ENCODE measurements at regions not wholly inside any gene's neighbourhood (a gene's known extent, or its start where the extent isn't known, plus 50 kb on each side); places are given as distances from the start of the nearest gene placed in this dataset.

- POLR2A ChIA-PET: no interaction called here
- H3K79me2 ChIP-seq (ENCODE audit: control insufficient read depth, insufficient read depth, low read length): no peaks in the 10 kb centered on the region
These were observed 60.0 kb upstream of the STX18 start for GRCh38 chr4:4601803-4602369.

GRCh38 chr4:4599481-4600275 lies 57.8 kb upstream of the STX18 start:
- DNase-seq (ENCODE audit: low read depth, low spot score) (peak; percentile 7), FAIRE-seq (no peak)
- H3K27ac ChIP-seq (ENCODE audit: insufficient read depth, low read depth, low read length): no peak overlapping the region
- no peak overlapping the region for H2AFZ ChIP-seq (ENCODE audit: low read depth, low read length)
- H3K4me1 ChIP-seq (ENCODE audit: control insufficient read depth, extremely low read depth, insufficient read depth, low read length): no peaks in the 10 kb centered on the region
- no peaks in the 10 kb centered on the region for H4K20me1 ChIP-seq (replicated peaks; ENCODE audit: control insufficient read depth, extremely low read depth, insufficient read depth, low read length)
- H3K27me3 ChIP-seq (ENCODE audit: control insufficient read depth in 2 of 2, insufficient read depth in 2 of 2, low read length in 2 of 2): no peaks in the 10 kb centered on the region
- ChIA-PET POLR2A (no interaction called here), CTCF (no interaction called here)
- H3K9ac ChIP-seq (replicated peaks; ENCODE audit: extremely low read depth, insufficient read depth, low read length): no peak overlapping the region
- H3K79me2 ChIP-seq (ENCODE audit: control insufficient read depth, insufficient read depth, low read length): no peaks in the 10 kb centered on the region
- no peaks in the 10 kb centered on the region for H3K36me3 ChIP-seq (ENCODE audit: control insufficient read depth in 2 of 2, extremely low read depth in 1 of 2, insufficient read depth in 2 of 2, low read length in 2 of 2)
- no peak overlapping the region for H3K4me3 ChIP-seq (replicated peaks in 1 of 3; ENCODE audit: insufficient read depth in 1 of 3, low read depth in 1 of 3, low read length in 3 of 3)
- TF ChIP-seq GATA2 (IDR thresholded peaks at IDR 0.05; ENCODE audit: insufficient read depth, insufficient read length, low read depth, low read length) (no peak), MYC (IDR thresholded peaks at IDR 0.05; ENCODE audit: low read depth, low read length) (no peak), POLR2A (IDR thresholded peaks at IDR 0.05; ENCODE audit: low read depth, low read length) (no peak), CTCF (IDR thresholded peaks at IDR 0.05; ENCODE audit: extremely low read depth in 1 of 2, insufficient read depth in 1 of 2, low read depth in 1 of 2, low read length in 2 of 2) (no peak), EZH2 (IDR thresholded peaks at IDR 0.05; ENCODE audit: borderline replicate concordance, low read depth, low read length, severe bottlenecking) (no peak), MAX (IDR thresholded peaks at IDR 0.05; ENCODE audit: insufficient read depth, insufficient read length) (no peak), FOS (IDR thresholded peaks at IDR 0.05; ENCODE audit: borderline replicate concordance, insufficient read depth, low read length) (no peak)
- dilution Hi-C loops (cut with MboI; ENCODE audit: extremely low pct_ligation_motif_present, low sequenced_read_pairs): no loop called here
- no peaks in the 10 kb centered on the region for H3K9me1 ChIP-seq (replicated peaks; ENCODE audit: control insufficient read depth, extremely low read depth, insufficient read depth, low read length)
- intact Hi-C loops (cut with micrococcal nuclease): no loop called here
- BruUV-seq (replicated peaks): no TSS peak
- H3K4me2 ChIP-seq (ENCODE audit: insufficient read depth, low read length): no peak overlapping the region
- peaks cover 2% of the 10 kb centered on the region for H3K9me3 ChIP-seq (replicated peaks; ENCODE audit: control insufficient read depth, insufficient read depth, low read length)

More at GRCh38 chr4:4601803-4602369, 60.0 kb upstream of the STX18 start:
- DNase-seq (ENCODE audit: low read depth, low spot score): no peak
- Histone ChIP-seq H3K27ac (ENCODE audit: insufficient read depth, low read depth, low read length) (no peak overlapping the region), H3K4me1 (ENCODE audit: control insufficient read depth, extremely low read depth, insufficient read depth, low read length) (peaks cover 2% of the 10 kb centered on the region), H3K27me3 (ENCODE audit: control insufficient read depth in 2 of 2, insufficient read depth in 2 of 2, low read length in 2 of 2) (no peaks in the 10 kb centered on the region), H3K9me1 (replicated peaks; ENCODE audit: control insufficient read depth, extremely low read depth, insufficient read depth, low read length) (no peaks in the 10 kb centered on the region), H3K9ac (replicated peaks; ENCODE audit: extremely low read depth, insufficient read depth, low read length) (no peak overlapping the region), H3K4me2 (ENCODE audit: insufficient read depth, low read length) (no peak overlapping the region), H4K20me1 (replicated peaks; ENCODE audit: control insufficient read depth, extremely low read depth, insufficient read depth, low read length) (no peaks in the 10 kb centered on the region), H3K9me3 (replicated peaks; ENCODE audit: control insufficient read depth, insufficient read depth, low read length) (no peaks in the 10 kb centered on the region), H3K36me3 (ENCODE audit: control insufficient read depth in 2 of 2, extremely low read depth in 1 of 2, insufficient read depth in 2 of 2, low read length in 2 of 2) (no peaks in the 10 kb centered on the region), H2AFZ (ENCODE audit: low read depth, low read length) (no peak overlapping the region), H3K4me3 (replicated peaks in 1 of 3; ENCODE audit: insufficient read depth in 1 of 3, low read depth in 1 of 3, low read length in 3 of 3) (no peak overlapping the region)
- no TSS peak for BruUV-seq (replicated peaks)
- intact Hi-C loops (cut with micrococcal nuclease): no loop called here
- dilution Hi-C loops (cut with MboI; ENCODE audit: extremely low pct_ligation_motif_present, low sequenced_read_pairs): no loop called here
- no peak for TF ChIP-seq POLR2A (IDR thresholded peaks at IDR 0.05; ENCODE audit: low read depth, low read length)
- no peak for TF ChIP-seq MYC (IDR thresholded peaks at IDR 0.05; ENCODE audit: low read depth, low read length)
- no peak for TF ChIP-seq MAX (IDR thresholded peaks at IDR 0.05; ENCODE audit: insufficient read depth, insufficient read length)
- no peak for TF ChIP-seq EZH2 (IDR thresholded peaks at IDR 0.05; ENCODE audit: borderline replicate concordance, low read depth, low read length, severe bottlenecking)
- TF ChIP-seq POLR2AphosphoS5 (IDR thresholded peaks at IDR 0.05; ENCODE audit: insufficient read depth, low read depth, low read length): no peak
- TF ChIP-seq FOS (IDR thresholded peaks at IDR 0.05; ENCODE audit: borderline replicate concordance, insufficient read depth, low read length): no peak
- TF ChIP-seq JUN (IDR thresholded peaks at IDR 0.05; ENCODE audit: borderline replicate concordance, insufficient read depth, insufficient read length, low read depth): no peak
- no peak for TF ChIP-seq GATA2 (IDR thresholded peaks at IDR 0.05; ENCODE audit: insufficient read depth, insufficient read length, low read depth, low read length)
- CTCF ChIA-PET: interaction anchor here (1.7 kb wide), 1 partner anchor 11 kb away, joined by 5 read pairs; no protein-coding TSS in a partner anchor
- FAIRE-seq: no peak

Data from endothelial cell of umbilical vein (primary cell).